ENCODE measurements at regions not wholly inside any gene's neighbourhood (a gene's known extent, or its start where the extent isn't known, plus 50 kb on each side); places are given as distances from the start of the nearest gene placed in this dataset.

DNA sequence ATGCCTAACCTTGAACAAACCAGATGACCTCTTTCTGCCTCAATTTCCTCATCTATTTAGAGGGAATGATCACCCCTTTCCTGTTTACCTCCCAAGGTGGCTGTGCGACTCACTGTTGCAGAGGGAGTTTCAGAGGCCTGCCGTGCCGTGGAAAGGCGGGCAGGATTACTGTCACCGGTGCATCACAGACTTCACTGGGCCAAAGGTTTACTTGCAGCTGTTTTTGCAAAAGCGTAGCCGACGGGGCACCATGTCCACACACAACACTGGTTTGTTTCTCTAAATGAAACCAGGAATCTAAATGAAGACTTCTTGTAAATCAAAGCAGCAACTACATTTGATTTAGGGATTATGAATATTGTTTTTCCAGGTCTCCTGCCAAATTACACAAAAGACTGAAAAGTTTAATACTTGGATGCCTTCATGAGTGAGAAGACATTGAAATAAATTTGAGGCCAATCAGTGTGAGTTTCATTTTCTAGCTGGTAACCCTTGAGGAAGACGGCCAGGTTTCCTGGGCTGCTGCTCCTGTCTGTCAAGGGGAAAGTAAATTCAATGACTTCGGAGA lies 696.1 kb upstream of the TMEM132C start:
- TF ChIP-seq CTCF (IDR thresholded peaks at IDR 0.05; ENCODE audit: low read length, missing control alignments) = no peak
- no peak for DNase-seq (ENCODE audit: low read depth)
- no peak overlapping the region for H3K4me3 ChIP-seq (replicated peaks; ENCODE audit: low read depth, low read length)

GRCh38 chr12:127571578-127571977 lies 695.4 kb upstream of the TMEM132C start:
- no peak for TF ChIP-seq CTCF (IDR thresholded peaks at IDR 0.05; ENCODE audit: low read length, missing control alignments)
- DNase-seq (ENCODE audit: low read depth) = no peak
- no peak overlapping the region for H3K4me3 ChIP-seq (replicated peaks; ENCODE audit: low read depth, low read length)

DNA sequence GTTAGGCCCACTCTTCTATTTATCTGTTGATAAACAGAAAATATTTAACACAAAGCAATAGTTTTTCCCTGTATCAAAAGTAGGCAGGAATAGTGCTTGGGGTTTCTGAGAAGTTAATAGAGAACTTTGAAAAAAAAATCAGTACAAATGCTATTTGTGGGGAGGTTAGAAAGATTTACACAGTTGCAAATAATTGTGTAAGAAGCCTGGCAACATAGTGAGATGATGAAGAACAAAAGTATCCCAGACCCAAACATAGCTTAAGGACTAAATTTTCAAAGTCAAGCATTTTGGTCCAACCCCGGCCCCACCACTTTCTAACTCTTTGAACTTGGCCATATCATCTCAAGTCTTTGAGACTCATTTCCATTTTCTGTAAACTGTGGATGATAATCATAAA lies 687.5 kb upstream of the TMEM132C start:
- no peak for TF ChIP-seq CTCF (IDR thresholded peaks at IDR 0.05; ENCODE audit: low read length, missing control alignments)
- H3K4me3 ChIP-seq (replicated peaks; ENCODE audit: low read depth, low read length) = no peak overlapping the region
- no peak for DNase-seq (ENCODE audit: low read depth)

- DNase-seq (ENCODE audit: low read depth) = no peak
- TF ChIP-seq CTCF (IDR thresholded peaks at IDR 0.05; ENCODE audit: low read length, missing control alignments) = no peak
- H3K4me3 ChIP-seq (replicated peaks; ENCODE audit: low read depth, low read length) = no peak overlapping the region
Measured at GRCh38 chr12:127582074-127582473, 684.9 kb upstream of the TMEM132C start.

- DNase-seq (ENCODE audit: low read depth) = no peak
- H3K4me3 ChIP-seq (replicated peaks; ENCODE audit: low read depth, low read length) = no peak overlapping the region
- TF ChIP-seq CTCF (IDR thresholded peaks at IDR 0.05; ENCODE audit: low read length, missing control alignments) = no peak
Measured at GRCh38 chr12:127583041-127583440, 683.9 kb upstream of the TMEM132C start.

DNA sequence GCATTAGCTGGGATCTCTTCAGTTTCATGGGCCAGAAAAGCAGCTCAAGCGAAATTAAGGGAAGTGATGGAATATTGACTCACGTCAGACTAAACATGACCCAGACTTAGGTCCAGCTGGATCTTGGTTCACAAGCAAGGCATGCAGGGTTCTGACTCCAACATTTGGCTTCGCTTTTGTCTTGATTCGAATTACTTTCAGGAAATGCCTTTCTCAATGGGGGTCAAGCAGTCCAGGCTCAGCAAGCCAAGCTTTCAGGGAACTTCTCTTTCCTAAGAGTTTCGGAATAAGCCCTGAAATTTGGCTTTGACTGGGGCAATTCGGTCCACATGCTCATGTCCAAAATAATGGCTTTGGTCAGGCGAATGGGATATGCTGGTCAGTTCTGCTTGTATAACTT lies 678.7 kb upstream of the TMEM132C start:
- no peak for TF ChIP-seq CTCF (IDR thresholded peaks at IDR 0.05; ENCODE audit: low read length, missing control alignments)
- DNase-seq (ENCODE audit: low read depth) = peak; percentile 69
- no peak overlapping the region for H3K4me3 ChIP-seq (replicated peaks; ENCODE audit: low read depth, low read length)

- no peak overlapping the region for H3K4me3 ChIP-seq (replicated peaks; ENCODE audit: low read depth, low read length)
- no peak for DNase-seq (ENCODE audit: low read depth)
Measured at GRCh38 chr12:127589541-127589940, 677.4 kb upstream of the TMEM132C start.

More at GRCh38 chr12:127589541-127589940, 677.4 kb upstream of the TMEM132C start:
- TF ChIP-seq CTCF (IDR thresholded peaks at IDR 0.05; ENCODE audit: low read length, missing control alignments) = no peak

All from fibroblast of pulmonary artery (primary cell).